ENCODE measurements at regions not wholly inside any gene's neighbourhood (a gene's known extent, or its start where the extent isn't known, plus 50 kb on each side); places are given as distances from the start of the nearest gene placed in this dataset.

GRCh38 chr20:52041966-52042365 is 149.6 kb downstream of the ZFP64 start (continued):
- no peak for TF ChIP-seq GABPA (IDR thresholded peaks at IDR 0.05; ENCODE audit: borderline replicate concordance, insufficient read depth, low read length)
- TF ChIP-seq KDM4A (IDR thresholded peaks at IDR 0.05; ENCODE audit: low read depth, low read length, severe bottlenecking): no peak
- no peak for TF ChIP-seq ATF2 (IDR thresholded peaks at IDR 0.05; ENCODE audit: low read length)
- TF ChIP-seq RXRA (IDR thresholded peaks at IDR 0.05; ENCODE audit: insufficient read depth, low read depth, low read length): no peak
- TF ChIP-seq SP4 (IDR thresholded peaks at IDR 0.05; ENCODE audit: low read length): no peak

All from H1 (cell line).